Motor neuron (in vitro differentiated cells): ENCODE measurements at regions not wholly inside any gene's neighbourhood (a gene's known extent, or its start where the extent isn't known, plus 50 kb on each side); places are given as distances from the start of the nearest gene placed in this dataset.
"Not testable (repeated sequence)": the region's sequence is repeated elsewhere in the genome, so short reads cannot be mapped to it uniquely, and the experiment has no call there.

Source experiments
- ATAC-seq, 8 experiments: fragments of 200-7000 bp; cut with Tn5 transposase; replicated peaks in 6 of 8; 2 replicates each; pipeline ENCODE4 v1.8.0; 2021; ENCODE audit warnings: mild to moderate bottlenecking in 8 of 8, moderate library complexity in 8 of 8
- H3K27ac ChIP-seq, 2 donors: fragments of 250-450 bp; sonication (Bioruptor Pico); 2 replicates each; pipeline ENCODE4 v1.9.0; 2021; ENCODE audit warnings: antibody characterized with exemption in 2 of 2, mild to moderate bottlenecking in 2 of 2, moderate library complexity in 1 of 2
- H3K4me1 ChIP-seq, 2 donors: fragments of 250-450 bp; sonication (Bioruptor Pico); replicated peaks in 1 of 2; 2 replicates each; pipeline ENCODE4 v1.6.1; 2021; ENCODE audit warnings: antibody characterized with exemption in 2 of 2, mild to moderate bottlenecking in 2 of 2, moderate library complexity in 1 of 2
- H3K4me3 ChIP-seq, 5 donors: fragments of 250-450 bp; sonication (Bioruptor Pico); 2 replicates each; pipeline ENCODE4 v1.9.0; 2021; ENCODE audit warnings: antibody characterized with exemption in 5 of 5, mild to moderate bottlenecking in 5 of 5, moderate library complexity in 4 of 5
- WGBS, 10 experiments: fragments of 450-650 bp; shearing (Covaris generic); methylation state at CpG; one replicate each; pipeline ENCODE4 v1.0.0; 2022; 5-methylcytosine and 5-hydroxymethylcytosine counted together
- in situ Hi-C, 9 experiments: fragments of 400-800 bp; cut with MboI; loops; one replicate each; pipeline ENCODE4 v1.15.0; 2021; ENCODE audit warnings: low sequenced_read_pairs in 9 of 9, low pct_unique_long_range_greater_than_20kb in 2 of 9; ENCODE audit not compliant: unreplicated experiment in 9 of 9

DNA sequence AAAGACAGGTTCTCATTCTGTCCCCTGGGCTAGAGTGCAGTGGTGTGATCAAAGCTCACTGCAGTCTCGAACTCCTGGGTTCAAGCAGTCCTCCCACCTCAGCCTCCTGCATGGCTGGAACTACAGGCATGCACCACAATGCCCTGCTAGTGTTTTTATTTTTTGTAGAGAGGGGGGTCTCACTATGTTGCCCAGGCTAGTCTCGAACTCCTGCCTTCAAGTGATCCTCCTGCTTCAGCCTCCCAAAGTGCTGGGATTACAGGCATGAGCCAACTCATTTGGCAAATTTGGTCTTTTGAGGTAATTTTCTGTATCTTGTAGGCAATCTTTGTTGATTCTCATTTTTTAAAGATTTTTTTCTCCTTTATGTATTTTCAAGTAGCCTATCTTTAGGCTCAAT is 205.7 kb downstream of the ZIC5 start:
- WGBS, 10 experiments: 17 to 100% (median 100%) methylated on average over 1 of the region's 2 CpGs; no CpG with 5 or more reads in 4 of the 10 experiments
- peaks cover 0 to 7% of the 10 kb centered on the region in 2 donors for H3K4me1 ChIP-seq
- no peak for ATAC-seq
- in situ Hi-C loops: no loop called here
- no peak overlapping the region for H3K4me3 ChIP-seq
- H3K27ac ChIP-seq: no peak overlapping the region

- Histone ChIP-seq H3K27ac (no peak overlapping the region), H3K4me3 (no peak overlapping the region), H3K4me1 (no peaks in the 10 kb centered on the region)
- in situ Hi-C loops: no loop called here
- ATAC-seq: no peak
These were observed 211.1 kb downstream of the ZIC5 start for GRCh38 chr13:99760456-99760855.

- H3K27ac ChIP-seq: no peak overlapping the region
- in situ Hi-C loops: no loop called here
- no peaks in the 10 kb centered on the region for H3K4me1 ChIP-seq
- no peak overlapping the region for H3K4me3 ChIP-seq
- 80 to 100% (median 100%) methylated on average over 1 to 2 of the region's 2 CpGs; no CpG with 5 or more reads in 5 of the 10 experiments for WGBS, 10 experiments
- no peak for ATAC-seq
These were observed 212.4 kb downstream of the ZIC5 start for GRCh38 chr13:99759163-99759552.

DNA sequence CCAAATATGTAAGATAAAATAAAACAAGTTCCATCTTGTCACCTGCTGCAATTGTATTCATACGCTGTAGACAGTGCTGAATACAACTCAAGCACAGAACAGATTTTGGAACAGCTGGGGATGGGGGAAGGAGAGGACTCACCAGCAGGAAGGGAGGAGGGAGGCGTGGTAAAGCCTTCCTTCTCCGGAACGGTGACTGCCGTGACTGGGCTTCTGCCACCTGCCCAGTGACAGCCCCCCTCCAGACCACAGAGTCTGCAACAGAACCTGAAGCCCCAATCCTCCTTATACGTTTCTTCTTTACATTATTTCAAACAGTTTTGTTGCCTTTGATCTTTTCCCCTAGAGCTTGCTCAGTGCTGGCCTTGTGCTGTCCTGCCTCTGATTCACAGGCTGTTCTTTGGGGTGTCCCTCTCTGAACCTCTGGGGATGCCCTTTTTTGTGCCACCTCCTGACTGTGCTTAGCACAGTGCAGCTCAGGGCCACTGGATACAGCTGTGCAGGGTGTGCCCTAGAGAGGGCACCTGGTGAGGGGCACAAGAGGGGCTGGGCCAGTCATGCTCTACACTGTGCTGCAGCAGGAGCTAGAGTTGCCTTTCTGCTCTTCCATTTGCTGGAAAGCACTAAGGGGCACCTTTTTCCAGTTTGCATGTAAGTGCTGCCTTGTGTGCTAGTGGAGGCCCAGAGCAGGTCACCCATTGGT is 213.0 kb downstream of the ZIC5 start:
- no peak for ATAC-seq
- in situ Hi-C loops: no loop called here
- H3K4me1 ChIP-seq: no peaks in the 10 kb centered on the region
- no peak overlapping the region for H3K4me3 ChIP-seq
- no peak overlapping the region for H3K27ac ChIP-seq
- 10 to 100% (median 66%) methylated on average over 1 to 5 of the region's 6 CpGs; no CpG with 5 or more reads in 3 of the 10 experiments for WGBS, 10 experiments

GRCh38 chr13:99757756-99758459 is 213.7 kb downstream of the ZIC5 start:
- whole genome bisulfite sequencing, 10 experiments: 0 to 100% (median 83%) methylated on average over 1 to 8 of the region's 8 CpGs
- H3K4me1 ChIP-seq: no peaks in the 10 kb centered on the region
- no peak overlapping the region for H3K4me3 ChIP-seq
- in situ Hi-C loops: no loop called here
- H3K27ac ChIP-seq: no peak overlapping the region
- ATAC-seq: no peak

DNA sequence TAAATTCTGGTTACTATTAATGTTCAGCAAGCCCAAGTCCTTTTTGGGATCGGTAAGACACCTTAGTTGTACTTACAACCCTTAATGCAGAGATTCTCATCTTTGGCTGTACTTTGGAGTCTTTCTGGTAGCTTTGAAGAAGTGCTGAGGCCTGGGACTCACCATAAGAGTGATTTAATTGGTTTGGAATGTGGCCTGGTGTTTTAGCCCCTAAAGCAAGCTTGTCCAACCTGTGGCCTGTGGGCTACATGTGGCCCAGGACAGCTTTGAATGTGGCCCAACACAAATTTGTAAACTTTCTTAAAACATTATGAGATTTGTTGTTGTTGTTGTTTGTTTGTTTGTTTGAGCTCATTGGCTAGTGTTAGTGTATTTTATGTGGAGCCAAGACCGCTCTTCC is 215.3 kb downstream of the ZIC5 start:
- Histone ChIP-seq H3K4me3 (no peak overlapping the region), H3K4me1 (no peaks in the 10 kb centered on the region), H3K27ac (no peak overlapping the region)
- in situ Hi-C loops: no loop called here
- WGBS, 10 experiments: 0 to 100% (median 86%) methylated on average over 1 to 2 of the region's 2 CpGs; no CpG with 5 or more reads in 1 of the 10 experiments
- ATAC-seq: no peak

DNA sequence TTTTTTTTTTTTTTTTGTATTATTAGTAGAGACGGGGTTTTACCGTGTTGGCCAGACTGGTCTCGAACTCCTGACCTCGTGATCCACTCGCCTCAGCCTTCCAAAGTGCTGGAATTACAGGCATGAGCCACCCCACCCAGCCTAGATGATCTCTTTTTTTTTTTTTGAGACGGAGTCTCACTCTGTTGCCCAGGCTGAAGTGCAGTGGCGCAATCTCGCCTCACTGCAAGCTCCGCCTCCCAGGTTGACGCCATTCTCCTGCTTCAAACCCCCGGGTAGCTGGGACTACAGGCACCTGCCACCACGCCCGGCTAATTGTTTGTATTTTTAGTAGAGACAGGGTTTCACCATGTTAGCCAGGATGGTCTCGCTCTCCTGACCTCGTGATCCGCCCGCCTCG is 216.8 kb downstream of the ZIC5 start:
- H3K27ac ChIP-seq, ATAC-seq, H3K4me3 ChIP-seq, H3K4me1 ChIP-seq, in situ Hi-C loops: not testable (repeated sequence)
- 95 to 100% (median 100%) methylated on average over 3 to 4 of the region's 18 CpGs; no CpG with 5 or more reads in 6 of the 10 experiments for WGBS, 10 experiments

GRCh38 chr13:99752373-99752772 is 219.2 kb downstream of the ZIC5 start:
- no peak for ATAC-seq
- H3K27ac ChIP-seq: no peak overlapping the region
- WGBS, 10 experiments: 57 to 92% methylated on average over 1 to 2 of the region's 2 CpGs; no CpG with 5 or more reads in 8 of the 10 experiments
- no peak overlapping the region for H3K4me3 ChIP-seq
- peaks cover 3 to 18% of the 10 kb centered on the region in 2 donors for H3K4me1 ChIP-seq
- in situ Hi-C loops: no loop called here

DNA sequence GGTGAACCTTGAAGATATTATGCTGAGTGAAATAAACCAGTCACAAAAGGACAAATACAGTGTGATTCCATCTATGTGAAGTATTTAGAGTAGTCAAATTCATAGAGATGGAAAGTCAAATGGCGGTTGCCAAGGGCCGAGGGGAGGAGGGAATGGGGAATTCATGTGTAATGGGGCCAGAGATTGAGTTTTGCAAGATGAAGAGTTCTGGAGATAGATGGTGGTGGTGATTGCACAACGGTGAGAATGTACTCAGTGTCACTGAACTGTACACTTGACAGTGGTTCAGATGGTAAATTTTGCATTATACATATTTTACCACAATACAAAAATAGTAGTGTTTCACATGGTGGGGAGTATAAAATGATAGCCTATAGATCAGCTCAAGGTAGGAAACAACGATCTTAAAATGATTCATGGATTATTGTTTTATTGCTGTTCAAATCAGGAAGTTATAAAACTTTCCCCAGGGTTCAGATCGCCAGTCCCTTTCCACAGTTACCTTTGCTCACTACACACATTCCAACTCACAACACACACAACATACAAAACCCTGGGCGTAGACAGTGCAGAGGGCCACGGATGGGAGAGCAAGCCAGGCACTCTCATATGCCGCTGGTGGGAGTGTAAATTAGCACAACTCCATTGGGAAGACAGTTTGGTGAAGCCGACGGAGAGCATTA is 219.9 kb downstream of the ZIC5 start:
- peaks cover 6 to 25% of the 10 kb centered on the region in 2 donors for H3K4me1 ChIP-seq
- in situ Hi-C loops: no loop called here
- 0 to 100% (median 77%) methylated on average over 2 to 7 of the region's 10 CpGs for WGBS, 10 experiments
- no peak overlapping the region for H3K27ac ChIP-seq
- no peak for ATAC-seq
- no peak overlapping the region for H3K4me3 ChIP-seq

DNA sequence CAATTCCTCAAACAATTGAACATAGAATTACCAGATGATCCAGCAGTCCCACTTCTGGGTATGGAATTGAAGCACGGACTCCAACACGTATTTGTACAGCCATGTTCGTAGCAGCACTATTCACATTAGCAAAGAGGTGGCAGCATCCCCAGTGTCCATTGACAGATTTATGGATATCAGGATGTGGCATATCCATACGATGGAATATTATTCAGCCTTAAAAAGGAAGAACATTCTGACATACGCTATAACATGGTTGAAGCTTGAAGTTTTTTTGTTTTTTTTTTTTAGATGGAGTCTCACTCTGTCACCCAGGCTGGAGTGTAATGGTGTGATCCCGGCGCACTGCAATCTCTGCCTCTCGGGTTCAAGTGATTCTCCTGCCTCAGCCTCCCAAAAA is 220.6 kb downstream of the ZIC5 start:
- peaks cover 10 to 32% of the 10 kb centered on the region in 2 donors for H3K4me1 ChIP-seq
- in situ Hi-C loops: no loop called here
- ATAC-seq: no peak
- WGBS, 10 experiments: 67 to 100% (median 83%) methylated on average over 2 to 8 of the region's 8 CpGs; no CpG with 5 or more reads in 3 of the 10 experiments
- H3K4me3 ChIP-seq: no peak overlapping the region
- no peak overlapping the region for H3K27ac ChIP-seq

- in situ Hi-C loops: no loop called here
- ATAC-seq: peak in 5 of 8 experiments; percentile 36 to 91 (median 63)
- Histone ChIP-seq H3K27ac (peak overlapping the region in 1 of 2 donors; percentile 15), H3K4me1 (peaks cover 12 to 37% of the 10 kb centered on the region in 2 donors), H3K4me3 (no peak overlapping the region)
- 38 to 96% (median 61%) methylated on average over 1 to 10 of the region's 11 CpGs for WGBS, 10 experiments
These were observed 222.1 kb downstream of the ZIC5 start for GRCh38 chr13:99749271-99750019.

- peak in 1 of 8 experiments; percentile 8 for ATAC-seq
- in situ Hi-C loops: no loop called here
- H3K4me3 ChIP-seq: no peak overlapping the region
- WGBS, 10 experiments: 9 to 80% (median 27%) methylated on average over 2 to 5 of the region's 7 CpGs; no CpG with 5 or more reads in 4 of the 10 experiments
- no peak overlapping the region for H3K27ac ChIP-seq
- H3K4me1 ChIP-seq: peaks cover 19 to 47% of the 10 kb centered on the region in 2 donors
These were observed 224.2 kb downstream of the ZIC5 start for GRCh38 chr13:99747403-99747710.
